Heart left ventricle (tissue), 16 donors: ENCODE measurements at regions not wholly inside any gene's neighbourhood (a gene's known extent, or its start where the extent isn't known, plus 50 kb on each side); places are given as distances from the start of the nearest gene placed in this dataset.

ENCODE experiments used
- ATAC-seq, 4 donors: fragments of 200-7000 bp; cut with Tn5 transposase; one replicate each; pipeline ENCODE4 v1.9.1; 2020 to 2022; ENCODE audit warnings: moderate library complexity in 4 of 4, mild to moderate bottlenecking in 3 of 4, moderate number of reproducible peaks in 1 of 4
- DNase-seq, 5 donors: peaks; one replicate each; pipeline ENCODE4 v3.0.0-alpha.2; 2020
- H3K27ac ChIP-seq, 12 donors: fragments of 200-600 bp; sonication (generic) in 4 of 12; one replicate each; pipeline versions ENCODE4 v1.5.0 to v1.8.0; 2016 to 2022; ENCODE audit warnings: mild to moderate bottlenecking in 2 of 12
- H3K27me3 ChIP-seq, 9 donors: fragments of 200-600 bp; sonication (generic) in 2 of 9; one replicate each; pipeline versions ENCODE4 v1.5.1 to v1.8.0; 2016 to 2022; ENCODE audit warnings: mild to moderate bottlenecking in 3 of 9
- H3K36me3 ChIP-seq, 9 donors: fragments of 200-600 bp; sonication (generic) in 2 of 9; one replicate each; pipeline versions ENCODE4 v1.5.0 to v1.8.0; 2018 to 2022; ENCODE audit warnings: mild to moderate bottlenecking in 2 of 9
- H3K4me1 ChIP-seq, 12 donors: fragments of 200-600 bp; sonication (generic) in 4 of 12; one replicate each; pipeline versions ENCODE4 v1.5.0 to v1.8.0; 2016 to 2022; ENCODE audit warnings: mild to moderate bottlenecking in 3 of 12
- H3K4me3 ChIP-seq, 12 donors: fragments of 200-600 bp; sonication (generic) in 4 of 12; one replicate each; pipeline versions ENCODE4 v1.5.0 to v1.8.0; 2017 to 2022; ENCODE audit warnings: mild to moderate bottlenecking in 9 of 12, moderate library complexity in 4 of 12
- H3K9me3 ChIP-seq, 12 donors: fragments of 200-600 bp; sonication (generic) in 4 of 12; one replicate each; pipeline versions ENCODE4 v1.5.0 to v1.8.0; 2016 to 2022; ENCODE audit warnings: mild to moderate bottlenecking in 1 of 12
- POLR2A ChIP-seq, 2 donors: fragments of 450-650 bp; IDR thresholded peaks; one replicate each; pipeline ENCODE4 v1.6.1; 2017; ENCODE audit warnings: antibody characterized with exemption in 2 of 2, mild to moderate bottlenecking in 2 of 2, moderate library complexity in 2 of 2
- WGBS, 4 donors: extraction: QIAGEN DNeasy Blood & Tissue Kit in 2 of 4; methylation state at CpG; one replicate each; pipeline versions ENCODE4 v1.1.5 to v1.1.7; 2013 to 2018; 5-methylcytosine and 5-hydroxymethylcytosine counted together
- intact Hi-C, 10 donors: fragments of 100-400 bp; cut with DNase I; formaldehyde crosslinking; loops; one replicate each; pipeline versions ENCODE4 v1.11.1 to v1.14.2; 2022
- TF ChIP-seq, protein P1 (sequence below), 12 donors: fragments of 200-600 bp; sonication (generic) in 4 of 12; IDR thresholded peaks; one replicate each; pipeline versions ENCODE4 v1.5.0 to v1.8.0; 2018 to 2022; ENCODE audit warnings: antibody characterized with exemption in 12 of 12, mild to moderate bottlenecking in 5 of 12
- donor health status: ischemic (EF 13 %, LVEDD 7.1; RV severe dilation, severe dysfunction).
- donor health status: healthy with polysubstance abuse.
- donor health status: DM: no; HTN: yes; CAD: no.
- donor health status: DM: no; HTN: no; CAD: no.
- donor health status: ischemic (EF 25% LVEDD 6.9; RV normal size, moderate dysfunction).
- donor health status: ischemic (EF 25% LVEDD 5.7; RV mildly dilated, moderate dysfunction).
- donor health status: healthy.
- donor health status: DM: yes; HTN: yes; CAD: no.
- donor health status: ischemic (EF 35%, LVEDD 5.7; RV mildly dilated, moderate dysfunction).
- donor health status: nonischemic (EF 11% LVEDD 7.7; RV severe dilation, severe dysfunction).
- donor health status: DM: yes; HTN: yes; CAD: no.
- donor health status: PGD.
- donor health status: ischemic (EF 29% LVEDD 5.4; RV normal size, mild dysfunction).
- donor health status: nonischemic (EF 23%, LVEDD 6.1; RV moderate dilation, normal function).

DNA sequence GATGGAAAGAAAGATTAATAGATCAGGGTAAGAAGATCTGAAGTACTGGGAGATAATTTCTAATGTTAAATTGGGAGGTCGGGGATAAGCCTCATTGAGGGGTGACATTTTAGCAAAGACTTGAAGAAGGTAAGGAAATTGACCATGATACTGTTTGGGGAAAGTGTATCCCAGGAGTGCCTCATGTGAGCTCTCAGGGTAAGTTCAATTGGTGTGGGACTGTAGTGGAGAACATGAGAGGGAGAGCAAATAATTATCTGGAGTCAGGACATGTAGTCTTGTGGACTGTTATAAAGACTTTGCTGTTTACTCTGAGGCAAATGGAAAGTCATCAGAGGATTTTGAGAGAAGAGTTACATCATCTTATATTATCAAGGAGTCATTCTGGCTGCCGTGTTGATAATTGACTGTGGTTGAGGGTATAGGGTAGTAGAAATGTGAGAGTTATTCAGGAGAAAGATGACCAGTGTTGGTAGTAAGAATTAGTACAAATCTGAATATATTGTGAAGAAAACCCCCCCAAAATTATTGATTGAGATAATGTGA lies 624.4 kb downstream of the ADCYAP1 start:
- TF ChIP-seq POLR2A (IDR thresholded peaks at IDR 0.05): no peak
- TF ChIP-seq, protein P1, sequence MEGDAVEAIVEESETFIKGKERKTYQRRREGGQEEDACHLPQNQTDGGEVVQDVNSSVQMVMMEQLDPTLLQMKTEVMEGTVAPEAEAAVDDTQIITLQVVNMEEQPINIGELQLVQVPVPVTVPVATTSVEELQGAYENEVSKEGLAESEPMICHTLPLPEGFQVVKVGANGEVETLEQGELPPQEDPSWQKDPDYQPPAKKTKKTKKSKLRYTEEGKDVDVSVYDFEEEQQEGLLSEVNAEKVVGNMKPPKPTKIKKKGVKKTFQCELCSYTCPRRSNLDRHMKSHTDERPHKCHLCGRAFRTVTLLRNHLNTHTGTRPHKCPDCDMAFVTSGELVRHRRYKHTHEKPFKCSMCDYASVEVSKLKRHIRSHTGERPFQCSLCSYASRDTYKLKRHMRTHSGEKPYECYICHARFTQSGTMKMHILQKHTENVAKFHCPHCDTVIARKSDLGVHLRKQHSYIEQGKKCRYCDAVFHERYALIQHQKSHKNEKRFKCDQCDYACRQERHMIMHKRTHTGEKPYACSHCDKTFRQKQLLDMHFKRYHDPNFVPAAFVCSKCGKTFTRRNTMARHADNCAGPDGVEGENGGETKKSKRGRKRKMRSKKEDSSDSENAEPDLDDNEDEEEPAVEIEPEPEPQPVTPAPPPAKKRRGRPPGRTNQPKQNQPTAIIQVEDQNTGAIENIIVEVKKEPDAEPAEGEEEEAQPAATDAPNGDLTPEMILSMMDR (IDR thresholded peaks at IDR 0.05): no peak
- Histone ChIP-seq H3K36me3 (no peaks in the 10 kb centered on the region), H3K27ac (no peak overlapping the region), H3K9me3 (peaks cover 0 to 5% (median 0%) of the 10 kb centered on the region in 12 donors), H3K27me3 (no peaks in the 10 kb centered on the region), H3K4me1 (no peaks in the 10 kb centered on the region), H3K4me3 (no peak overlapping the region)
- intact Hi-C loops: no loop called here
- 53 to 61% (median 56%) methylated on average over 2 of the region's 2 CpGs for WGBS, 4 donors
- ATAC-seq: no peak
- no peak for DNase-seq

DNA sequence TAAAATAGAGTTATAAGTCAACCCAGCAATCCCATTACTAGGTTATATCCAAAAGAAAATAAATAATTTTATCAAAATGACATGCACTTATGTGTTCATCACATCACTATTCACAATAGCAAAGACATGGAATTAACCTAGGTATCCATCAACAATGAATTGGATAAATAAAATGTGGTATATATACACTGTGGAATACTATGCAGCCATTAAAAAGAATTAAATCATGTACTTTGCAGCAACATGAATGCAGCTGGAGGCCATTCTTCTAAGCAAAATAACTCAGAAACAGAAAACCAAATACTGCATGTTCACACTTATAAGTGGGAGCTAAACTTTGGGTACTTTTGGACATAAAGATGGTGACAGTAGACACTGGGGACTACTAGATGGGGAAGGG lies 626.0 kb downstream of the ADCYAP1 start:
- no peak overlapping the region for H3K4me3 ChIP-seq
- no peak overlapping the region for H3K27ac ChIP-seq
- no peaks in the 10 kb centered on the region for H3K4me1 ChIP-seq
- no peak for DNase-seq
- peaks cover 0 to 5% (median 0%) of the 10 kb centered on the region in 12 donors for H3K9me3 ChIP-seq
- ATAC-seq: no peak
- no peaks in the 10 kb centered on the region for H3K36me3 ChIP-seq
- H3K27me3 ChIP-seq: no peaks in the 10 kb centered on the region
- intact Hi-C loops: no loop called here
- TF ChIP-seq POLR2A (IDR thresholded peaks at IDR 0.05): no peak
- TF ChIP-seq, protein P1 (IDR thresholded peaks at IDR 0.05): no peak

DNA sequence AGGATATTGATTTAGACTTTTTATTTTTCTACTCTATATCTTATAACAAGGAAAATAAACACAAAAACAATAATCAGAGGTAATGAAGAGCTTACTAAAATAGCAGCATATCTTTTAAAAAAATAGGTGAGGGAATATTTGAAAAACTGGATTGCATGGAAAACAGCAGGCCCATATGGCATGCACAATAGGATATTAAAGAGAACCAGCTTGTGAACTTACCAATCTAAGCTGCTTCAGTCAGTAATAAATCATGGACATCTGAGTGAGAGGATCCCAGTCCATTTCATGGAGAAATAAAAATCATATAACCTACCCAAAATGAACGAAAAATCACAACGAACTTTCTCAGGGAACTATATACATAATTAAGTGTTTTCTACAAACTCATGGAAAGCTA lies 634.6 kb downstream of the ADCYAP1 start:
- ATAC-seq: no peak
- no peak for TF ChIP-seq POLR2A (IDR thresholded peaks at IDR 0.05)
- TF ChIP-seq, protein P1 (IDR thresholded peaks at IDR 0.05): no peak
- 76 to 84% (median 81%) methylated on average over 2 of the region's 2 CpGs for WGBS, 4 donors
- Histone ChIP-seq H3K36me3 (no peaks in the 10 kb centered on the region), H3K27ac (no peak overlapping the region), H3K27me3 (no peaks in the 10 kb centered on the region), H3K4me1 (no peaks in the 10 kb centered on the region), H3K4me3 (no peak overlapping the region), H3K9me3 (no peaks in the 10 kb centered on the region)
- intact Hi-C loops: no loop called here
- no peak for DNase-seq

DNA sequence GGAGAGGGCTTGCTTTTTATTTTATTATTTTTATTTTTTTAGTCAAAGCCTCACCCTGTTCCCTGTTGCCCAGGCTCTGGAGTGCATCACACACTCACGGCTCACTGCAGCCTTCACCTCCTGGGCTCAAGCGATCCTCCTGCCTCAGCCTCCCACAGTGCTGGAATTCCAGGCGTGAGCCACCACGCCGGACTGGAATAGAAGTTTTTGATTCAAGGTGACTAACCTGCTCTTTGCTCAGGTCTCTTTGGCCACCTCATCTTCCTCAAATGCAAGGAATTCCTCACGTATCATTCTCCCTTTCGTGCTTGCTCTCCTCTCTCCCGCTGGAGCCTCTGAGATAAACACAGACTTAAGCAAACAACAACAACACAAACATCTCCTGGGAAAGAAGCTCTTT lies 636.8 kb downstream of the ADCYAP1 start:
- WGBS, 4 donors: 83 to 90% (median 87%) methylated on average over 8 of the region's 8 CpGs

More for the DNA sequence above, 636.8 kb downstream of the ADCYAP1 start:
- intact Hi-C loops: no loop called here
- TF ChIP-seq POLR2A (IDR thresholded peaks at IDR 0.05): no peak
- TF ChIP-seq, protein P1 (IDR thresholded peaks at IDR 0.05): no peak
- DNase-seq: no peak
- ATAC-seq: no peak
- Histone ChIP-seq H3K27me3 (no peaks in the 10 kb centered on the region), H3K4me1 (no peaks in the 10 kb centered on the region), H3K36me3 (no peaks in the 10 kb centered on the region), H3K4me3 (no peak overlapping the region), H3K9me3 (no peaks in the 10 kb centered on the region), H3K27ac (no peak overlapping the region)
